GM13976 (cell line): ENCODE measurements at regions not wholly inside any gene's neighbourhood (a gene's known extent, or its start where the extent isn't known, plus 50 kb on each side); places are given as distances from the start of the nearest gene placed in this dataset.

ENCODE experiments used
- DNase-seq: peaks from one replicate; pipeline ENCODE4 v3.0.0; 2012; ENCODE audit warnings: low spot score
- in situ Hi-C: fragments of 300-500 bp; cut with MboI; formaldehyde crosslinking; loops from one replicate; pipeline ENCODE4 v1.12.0; 2022; ENCODE audit warnings: low sequenced_read_pairs, mixed read lengths, inconsistent platforms; ENCODE audit not compliant: unreplicated experiment
- TF ChIP-seq, protein P1 (sequence below): IDR thresholded peaks from 2 replicates; pipeline ENCODE4 v1.5.1; 2012; ENCODE audit warnings: borderline replicate concordance, mild to moderate bottlenecking; ENCODE audit not compliant: insufficient read depth; ENCODE audit errors: extremely low read depth, missing control alignments, control extremely low read depth

DNA sequence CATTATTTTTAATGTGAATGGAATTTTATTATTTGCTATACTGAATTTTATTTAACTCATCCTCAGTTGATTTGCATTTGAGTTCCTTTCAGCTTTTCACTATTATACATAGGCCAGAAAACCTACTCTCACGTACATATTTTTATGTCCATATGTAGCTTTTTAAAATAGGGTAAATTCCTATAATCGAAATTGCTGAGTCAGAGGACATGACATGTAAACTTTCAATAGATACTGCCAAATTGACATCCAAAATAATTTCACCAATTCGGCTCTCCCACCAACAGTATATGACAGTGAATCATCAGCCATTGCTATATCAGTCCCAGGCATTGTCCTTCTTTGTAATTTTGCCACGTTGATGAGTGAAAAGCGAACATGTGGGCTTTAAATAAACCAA is 222.5 kb downstream of the SQOR start:
- TF ChIP-seq, protein P1, sequence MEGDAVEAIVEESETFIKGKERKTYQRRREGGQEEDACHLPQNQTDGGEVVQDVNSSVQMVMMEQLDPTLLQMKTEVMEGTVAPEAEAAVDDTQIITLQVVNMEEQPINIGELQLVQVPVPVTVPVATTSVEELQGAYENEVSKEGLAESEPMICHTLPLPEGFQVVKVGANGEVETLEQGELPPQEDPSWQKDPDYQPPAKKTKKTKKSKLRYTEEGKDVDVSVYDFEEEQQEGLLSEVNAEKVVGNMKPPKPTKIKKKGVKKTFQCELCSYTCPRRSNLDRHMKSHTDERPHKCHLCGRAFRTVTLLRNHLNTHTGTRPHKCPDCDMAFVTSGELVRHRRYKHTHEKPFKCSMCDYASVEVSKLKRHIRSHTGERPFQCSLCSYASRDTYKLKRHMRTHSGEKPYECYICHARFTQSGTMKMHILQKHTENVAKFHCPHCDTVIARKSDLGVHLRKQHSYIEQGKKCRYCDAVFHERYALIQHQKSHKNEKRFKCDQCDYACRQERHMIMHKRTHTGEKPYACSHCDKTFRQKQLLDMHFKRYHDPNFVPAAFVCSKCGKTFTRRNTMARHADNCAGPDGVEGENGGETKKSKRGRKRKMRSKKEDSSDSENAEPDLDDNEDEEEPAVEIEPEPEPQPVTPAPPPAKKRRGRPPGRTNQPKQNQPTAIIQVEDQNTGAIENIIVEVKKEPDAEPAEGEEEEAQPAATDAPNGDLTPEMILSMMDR = no peak
- DNase-seq = no peak
- in situ Hi-C loops = no loop called here

DNA sequence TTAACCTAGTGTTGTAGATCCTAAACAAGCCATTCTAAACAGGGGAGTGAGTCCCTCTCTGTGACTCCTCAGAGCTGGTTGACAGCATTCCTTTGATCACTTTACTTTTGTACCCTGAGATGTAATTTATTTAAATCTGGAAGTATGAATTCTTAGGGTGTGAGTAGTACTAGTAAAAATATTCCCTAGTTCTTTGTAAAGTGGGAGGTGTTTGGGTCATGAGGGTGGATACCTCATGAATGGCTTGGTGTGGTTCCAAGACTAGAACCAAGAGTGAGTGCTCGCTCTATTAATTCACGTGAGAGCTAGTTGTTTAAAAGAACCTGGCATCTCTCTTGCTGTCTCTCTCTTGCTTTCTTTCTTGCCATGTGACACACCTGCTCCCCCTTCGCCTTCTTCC is 223.7 kb downstream of the SQOR start:
- DNase-seq = no peak
- in situ Hi-C loops = no loop called here
- TF ChIP-seq, protein P1 = no peak

DNA sequence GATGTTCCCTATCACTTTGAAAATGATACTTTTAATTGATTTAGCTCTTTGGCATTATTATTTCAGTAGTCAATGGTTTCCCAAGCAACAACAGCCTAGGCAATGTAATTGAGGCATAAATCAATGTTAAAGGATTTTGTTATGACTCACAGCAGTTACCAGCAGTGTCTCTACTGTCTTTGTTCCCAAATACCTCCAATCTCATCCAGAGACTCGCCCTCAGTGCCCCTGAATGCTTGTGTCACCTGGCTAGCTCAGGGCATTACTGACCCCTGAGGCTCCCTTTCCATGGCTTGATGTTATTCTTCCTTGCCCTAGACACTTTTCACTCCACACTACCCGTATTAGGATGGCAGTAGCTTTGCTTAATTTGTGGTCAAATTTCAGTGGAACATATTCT is 227.2 kb downstream of the SQOR start:
- DNase-seq = no peak
- in situ Hi-C loops = no loop called here
- TF ChIP-seq, protein P1 = no peak

DNA sequence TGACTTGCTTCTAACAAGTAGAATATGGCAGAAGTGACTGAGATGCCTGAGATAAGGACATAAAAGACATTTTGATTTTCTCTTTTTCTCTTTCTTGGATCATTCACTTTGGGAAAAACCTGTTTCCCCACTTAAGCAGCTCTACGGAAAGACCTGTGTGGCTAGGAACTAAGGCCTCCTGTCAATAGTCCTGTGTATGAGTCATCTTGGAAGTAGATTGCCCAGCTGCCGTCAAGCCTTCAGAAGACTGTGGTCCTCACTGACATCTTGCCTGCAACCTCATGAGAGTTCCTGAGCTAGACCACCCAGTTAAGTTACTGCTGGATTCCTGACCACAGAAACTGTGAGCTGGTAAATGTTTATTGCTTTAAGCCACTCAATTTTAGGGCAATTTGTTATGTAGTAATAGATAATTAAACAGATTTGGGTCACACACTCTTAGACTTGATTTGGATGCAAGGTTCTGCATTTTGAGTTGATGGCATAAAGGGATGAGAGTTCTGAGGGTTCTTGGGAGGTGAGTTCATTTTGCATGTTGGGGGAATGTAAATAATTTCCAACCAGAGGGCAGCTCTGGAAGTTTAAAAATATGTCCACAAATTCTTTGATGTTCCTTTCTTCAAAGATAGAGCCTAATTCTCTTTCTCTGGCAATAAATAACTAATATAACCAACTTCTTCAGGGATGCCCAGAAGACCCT is 229.2 kb downstream of the SQOR start:
- in situ Hi-C loops = no loop called here
- TF ChIP-seq, protein P1 = no peak
- no peak for DNase-seq

DNA sequence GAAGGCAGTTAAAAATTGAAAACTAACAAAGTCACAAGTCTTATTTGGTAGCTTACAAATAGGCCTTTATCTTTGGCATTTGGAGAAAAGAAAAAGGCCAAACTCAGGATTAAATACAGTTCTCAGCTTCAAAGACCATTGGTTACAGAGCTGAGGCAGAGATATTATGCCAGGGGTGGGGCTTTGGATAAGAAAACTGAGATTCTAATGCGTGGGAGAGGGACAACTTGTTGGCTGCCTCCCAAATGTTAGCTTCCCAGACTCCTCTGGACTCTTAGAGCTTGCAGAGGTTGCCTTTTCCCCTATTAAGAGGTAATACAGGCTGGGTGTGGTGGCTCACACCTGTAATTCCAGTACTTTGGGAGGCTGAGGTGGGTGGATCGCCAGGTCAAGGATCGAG is 231.8 kb downstream of the SQOR start:
- TF ChIP-seq, protein P1 = no peak
- DNase-seq = no peak
- in situ Hi-C loops = no loop called here

DNA sequence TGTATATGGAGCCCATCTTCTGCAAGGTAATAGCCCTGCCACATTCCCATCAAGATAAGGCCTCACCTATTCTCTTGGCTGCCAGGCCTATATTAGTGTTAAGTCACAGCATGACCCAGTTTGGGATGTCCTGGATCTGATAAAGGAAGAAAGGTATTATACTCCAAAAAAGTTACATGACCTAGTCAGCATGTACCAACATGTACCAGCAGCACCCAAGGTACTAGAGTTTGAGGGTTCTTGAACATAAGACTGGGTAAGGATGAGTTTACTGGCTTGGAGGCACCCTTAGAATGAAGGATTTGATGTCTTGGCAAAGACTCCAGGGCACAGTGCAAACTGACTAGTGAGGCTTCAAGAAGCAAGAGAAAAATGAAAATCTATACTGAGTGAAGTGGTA is 232.5 kb downstream of the SQOR start:
- no peak for DNase-seq
- in situ Hi-C loops = no loop called here
- TF ChIP-seq, protein P1 = no peak

DNA sequence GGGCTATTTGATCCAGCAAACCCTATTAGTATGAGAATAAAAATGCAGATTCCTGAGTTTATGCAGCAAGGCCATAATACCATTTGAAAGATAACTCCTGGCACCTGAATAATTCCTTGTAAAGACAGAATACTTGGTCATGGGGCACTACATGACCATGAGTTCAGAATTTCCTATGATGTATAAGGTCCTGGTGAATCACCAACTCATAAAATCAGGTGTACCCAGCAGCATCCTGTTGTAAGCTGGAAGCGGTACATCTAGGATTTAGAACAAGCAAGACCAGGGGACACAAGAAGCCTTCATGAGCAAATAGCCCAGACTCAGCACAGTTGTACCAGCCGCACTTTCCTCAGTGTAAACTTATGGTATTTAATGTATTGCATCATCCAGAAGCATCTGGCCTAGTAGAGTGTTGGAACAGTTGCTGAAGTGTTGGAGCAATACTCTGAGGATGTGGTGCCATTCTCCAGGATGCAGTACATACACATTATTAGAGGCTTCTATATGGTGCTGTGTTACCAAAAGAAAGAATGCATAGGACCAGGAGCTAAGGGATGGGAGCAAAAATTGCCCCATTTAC is 233.4 kb downstream of the SQOR start:
- in situ Hi-C loops = no loop called here
- TF ChIP-seq, protein P1 = no peak
- no peak for DNase-seq
